CD4-positive, alpha-beta T cell treated with Interferon alpha-2 for 1 hour (primary cell): ENCODE measurements at regions not wholly inside any gene's neighbourhood (a gene's known extent, or its start where the extent isn't known, plus 50 kb on each side); places are given as distances from the start of the nearest gene placed in this dataset.
"Not testable (repeated sequence)": the region's sequence is repeated elsewhere in the genome, so short reads cannot be mapped to it uniquely, and the experiment has no call there.

Experiments used
- DNase-seq, 2 donors: peaks; one replicate each; pipeline ENCODE4 v3.0.0-alpha.2; 2020 to 2022

GRCh38 chr5:72692651-72693442 lies 123.6 kb upstream of the TNPO1 start:
- DNase-seq, result no peak

DNA sequence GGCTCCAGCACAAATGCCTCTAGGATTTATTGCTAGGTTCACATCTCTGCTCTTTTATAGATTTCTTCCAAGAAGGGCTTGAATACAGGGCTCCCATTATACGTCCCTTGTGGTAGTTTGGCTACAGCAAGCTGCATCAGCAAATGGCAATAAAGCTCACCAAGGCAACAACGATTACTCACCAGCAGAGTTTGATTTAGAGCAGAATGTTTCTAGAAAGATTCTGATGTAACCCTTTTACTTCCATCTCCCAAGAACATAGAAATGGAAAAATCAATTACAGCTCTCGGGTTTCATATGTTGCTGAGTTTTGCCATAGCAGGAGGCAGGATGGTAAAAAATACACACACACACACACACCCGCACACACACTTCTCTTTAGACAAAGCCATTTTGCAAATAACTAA lies 124.2 kb upstream of the TNPO1 start:
- DNase-seq, result no peak

GRCh38 chr5:72691751-72692150 lies 124.7 kb upstream of the TNPO1 start:
- no peak for DNase-seq

- no peak for DNase-seq
Measured at GRCh38 chr5:72688916-72689315, 127.5 kb upstream of the TNPO1 start.

DNA sequence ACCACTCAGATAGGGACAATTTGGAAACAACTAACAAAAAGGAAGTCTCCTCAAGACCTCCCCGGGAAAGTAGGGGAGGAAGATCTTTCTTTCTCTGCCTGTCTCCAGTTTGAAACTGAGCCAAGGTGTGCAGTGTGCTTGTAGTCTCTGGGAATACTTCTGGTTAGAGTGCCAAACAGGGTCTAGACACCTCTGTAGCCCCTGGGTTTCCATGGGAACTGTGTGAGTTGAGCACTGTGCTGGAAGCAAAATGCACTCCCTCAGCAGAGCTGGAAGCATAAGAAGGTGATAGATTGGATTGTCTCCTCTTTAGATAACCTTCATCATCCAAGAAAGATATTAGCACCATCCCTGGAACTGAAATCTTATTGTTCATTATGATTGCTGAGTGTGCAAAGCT lies 129.2 kb upstream of the TNPO1 start:
- DNase-seq, result no peak

DNA sequence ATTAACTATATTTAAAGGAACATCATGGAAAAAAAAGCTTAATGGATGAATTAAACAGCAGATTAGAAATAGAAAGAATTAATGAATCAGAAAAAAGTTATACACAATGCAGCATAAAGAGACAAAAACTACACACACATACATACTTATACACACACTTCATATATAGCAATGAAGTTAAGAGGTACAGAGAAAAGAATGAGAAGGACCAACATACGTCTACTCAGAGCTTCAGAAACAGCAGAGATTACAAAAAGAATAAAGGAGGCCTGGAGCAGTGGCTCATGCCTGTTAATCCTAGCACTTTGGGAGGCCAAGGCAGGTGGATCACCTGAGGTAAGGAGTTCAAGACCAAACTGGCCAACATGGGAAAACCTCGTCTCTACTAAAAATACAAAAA lies 133.9 kb upstream of the TNPO1 start:
- no peak for DNase-seq

DNA sequence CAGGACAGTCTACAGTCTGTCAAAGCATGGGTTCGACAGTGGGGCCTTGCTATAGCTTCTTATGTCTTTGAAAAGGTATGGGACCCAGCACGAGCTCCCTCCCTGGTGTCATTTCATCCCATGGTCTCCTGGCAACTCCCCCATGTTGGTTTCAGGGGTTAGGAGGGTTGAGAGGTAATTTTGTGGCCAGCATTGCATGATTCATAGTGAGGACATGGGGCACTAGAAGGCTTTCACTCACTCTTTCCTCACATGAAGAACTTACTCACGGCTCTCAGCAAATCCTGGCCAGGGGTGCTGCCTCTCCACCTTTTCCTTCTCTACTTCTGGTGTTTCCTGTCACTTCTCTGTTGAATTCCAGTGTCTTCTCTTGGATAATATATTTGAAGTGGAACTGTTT lies 134.7 kb upstream of the TNPO1 start:
- no peak for DNase-seq

DNA sequence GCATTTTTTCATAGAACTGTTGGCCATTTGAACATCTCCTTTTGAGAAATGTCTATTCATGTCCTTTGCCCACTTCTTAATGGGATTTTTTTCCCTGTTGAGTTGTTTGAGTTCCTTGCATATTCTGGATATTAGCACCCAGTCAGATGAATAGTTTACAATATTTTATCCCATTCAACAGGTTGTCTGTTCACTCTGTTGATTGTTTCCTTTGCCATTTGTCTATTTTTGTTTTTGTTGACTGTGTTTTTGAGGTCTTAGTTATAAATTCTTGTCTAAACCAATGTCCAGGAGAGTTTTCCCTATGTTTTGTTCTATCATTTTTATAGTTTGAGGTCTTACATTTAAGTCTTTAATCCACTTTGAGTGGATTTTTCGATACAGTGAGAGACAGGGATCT lies 139.0 kb upstream of the TNPO1 start:
- no peak for DNase-seq

DNA sequence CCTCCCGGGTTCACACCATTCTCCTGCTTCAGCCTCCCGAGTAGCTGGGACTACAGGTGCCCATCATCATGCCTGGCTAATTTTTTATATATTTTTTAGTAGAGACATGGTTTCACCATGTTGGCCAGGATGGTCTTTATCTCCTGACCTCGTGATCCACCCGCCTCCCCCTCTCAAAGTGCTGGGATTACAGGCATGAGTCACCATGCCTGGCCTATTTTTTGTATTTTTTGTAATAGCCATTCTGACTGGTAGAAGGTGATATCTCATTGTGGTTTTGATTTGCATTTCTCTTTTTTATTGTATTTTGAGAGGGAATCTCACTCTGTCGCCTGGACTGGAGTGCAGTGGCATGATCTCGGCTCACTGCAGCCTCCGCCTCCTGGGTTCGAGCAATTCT lies 139.6 kb upstream of the TNPO1 start:
- not testable (repeated sequence) for DNase-seq

- DNase-seq, result no peak
Measured at GRCh38 chr5:72673623-72674022, 142.8 kb upstream of the TNPO1 start.

DNA sequence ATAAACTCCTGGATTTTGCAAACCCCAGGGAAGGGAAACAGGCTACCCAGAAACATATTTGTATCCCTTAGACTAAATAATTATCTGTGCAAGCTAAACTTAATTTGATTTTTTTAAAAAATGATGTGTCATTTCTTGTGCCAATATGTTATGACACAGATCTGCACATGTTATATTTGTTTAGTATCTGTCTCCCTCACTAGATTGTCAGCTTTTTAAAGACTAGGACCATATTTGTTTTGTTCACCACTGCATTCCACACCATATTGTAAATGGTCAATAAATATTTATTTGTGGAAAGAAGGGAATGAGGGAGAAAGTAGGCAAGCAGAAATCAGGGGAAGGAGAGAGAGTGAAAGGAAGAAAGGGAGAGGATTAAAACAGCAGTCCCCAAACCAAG lies 143.3 kb upstream of the TNPO1 start:
- no peak for DNase-seq

- DNase-seq, result no peak
Measured at GRCh38 chr5:72667708-72668107, 148.8 kb upstream of the TNPO1 start.

DNA sequence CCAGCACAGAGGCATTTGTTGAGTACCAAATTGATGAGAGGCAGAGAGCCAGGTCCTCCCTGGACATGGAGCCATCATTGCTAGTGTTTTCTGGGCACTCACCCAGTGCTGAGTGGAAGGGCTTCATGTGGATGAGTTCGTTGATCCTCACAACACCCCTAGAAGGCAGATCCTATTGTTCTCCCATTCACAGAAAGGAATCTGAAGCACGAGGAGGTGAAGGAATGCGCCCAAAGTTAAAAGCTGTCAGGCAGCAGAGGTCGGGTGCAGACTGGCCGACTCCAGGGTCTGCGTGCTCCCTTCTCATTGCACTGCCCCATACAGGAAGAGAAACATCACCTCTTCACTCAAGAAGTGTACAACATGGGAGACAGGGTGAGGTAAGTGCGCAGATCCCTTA lies 153.5 kb upstream of the TNPO1 start:
- no peak for DNase-seq

GRCh38 chr5:72662305-72662704 lies 154.2 kb upstream of the TNPO1 start:
- no peak for DNase-seq

GRCh38 chr5:72661405-72661804 lies 154.2 kb upstream of the ZNF366 start:
- DNase-seq, result no peak

GRCh38 chr5:72659726-72660125 lies 152.5 kb upstream of the ZNF366 start:
- no peak for DNase-seq

DNA sequence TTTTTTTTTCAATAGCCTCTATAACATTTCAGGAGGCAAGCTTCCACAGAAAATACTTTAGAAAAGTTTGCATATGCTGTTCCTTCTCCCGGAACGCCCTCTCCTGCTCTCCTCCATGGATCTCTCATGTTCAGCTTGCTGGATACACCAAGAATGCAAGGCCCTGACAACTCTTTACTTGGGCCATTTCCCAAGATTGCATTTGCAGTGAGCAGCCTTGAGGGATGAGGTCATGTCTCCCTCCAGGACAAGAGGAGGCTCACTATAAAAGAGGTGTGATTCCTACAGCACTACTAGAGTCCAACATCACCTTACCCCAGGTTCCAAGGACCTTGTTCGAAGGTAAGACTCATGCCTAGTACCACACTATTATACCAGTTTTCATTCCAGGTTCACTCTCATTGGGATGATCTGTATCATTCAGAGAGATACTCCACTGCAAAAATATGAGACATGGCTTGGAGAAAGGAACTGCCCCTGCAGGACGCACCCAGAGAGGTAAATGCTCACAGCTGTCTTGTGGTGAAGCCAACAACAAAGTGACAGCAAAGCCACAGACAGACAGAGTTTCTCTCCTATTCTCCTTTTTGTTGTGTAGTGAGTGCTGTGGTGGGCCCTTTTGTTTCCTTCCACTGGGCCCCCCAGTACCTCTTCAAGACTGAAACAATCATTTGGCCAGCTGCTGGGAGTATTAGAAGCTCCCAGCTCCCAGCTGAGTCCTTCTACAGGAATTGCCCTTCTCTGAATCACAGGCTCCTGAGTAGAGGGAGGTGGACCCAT lies 151.7 kb upstream of the ZNF366 start:
- DNase-seq, result no peak

DNA sequence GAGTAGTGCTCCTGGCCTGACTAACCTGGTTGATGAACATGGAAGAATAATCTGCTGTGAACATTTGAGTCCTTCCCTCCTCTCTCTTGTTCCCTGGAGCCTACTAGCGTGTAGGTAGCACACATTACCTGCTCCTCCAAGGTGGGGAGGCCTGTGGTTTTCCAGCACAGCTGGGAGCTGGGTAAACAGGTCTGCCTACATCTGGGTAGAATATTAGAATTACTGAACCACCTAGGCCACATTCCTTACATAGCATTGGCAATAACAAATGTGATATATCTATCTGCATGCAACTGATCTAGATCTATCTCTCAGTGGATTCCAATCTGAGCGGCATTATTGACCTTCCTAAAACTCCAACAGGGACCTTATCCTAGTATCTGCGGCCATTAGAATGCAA lies 151.0 kb upstream of the ZNF366 start:
- no peak for DNase-seq

DNA sequence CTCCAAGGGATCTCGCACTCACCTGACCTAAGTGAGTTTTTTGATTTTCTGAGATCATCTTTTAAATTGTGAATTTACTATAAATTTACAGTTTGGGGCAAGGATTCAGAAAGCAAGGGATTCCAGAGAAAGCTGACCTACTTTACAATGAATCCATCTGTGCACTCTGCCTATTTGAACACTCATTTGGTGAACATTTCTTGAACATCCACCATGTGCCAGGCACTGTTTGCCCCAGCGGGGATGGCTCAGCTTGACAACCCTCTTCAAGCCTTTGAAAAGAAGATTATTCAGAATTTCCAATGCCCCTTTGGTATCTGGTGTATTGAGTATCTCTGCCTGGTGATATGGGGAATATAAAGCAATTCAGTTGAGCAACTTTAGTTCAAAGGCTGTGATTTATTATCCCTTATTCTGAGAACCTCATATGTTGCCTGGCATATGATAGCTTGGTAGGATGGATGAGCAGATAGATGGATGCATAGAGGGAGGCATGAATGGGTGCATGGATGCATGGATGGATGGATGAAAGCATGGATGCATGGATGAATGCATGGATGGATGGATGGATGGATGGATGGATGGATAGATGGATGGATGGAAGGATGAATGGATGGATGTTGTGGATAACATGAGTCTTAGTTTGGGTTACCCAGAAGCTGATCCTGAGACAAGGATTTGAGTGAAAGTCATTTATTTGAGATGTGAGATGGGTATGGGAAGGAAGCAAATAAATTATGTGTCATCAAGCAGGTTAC lies 149.7 kb upstream of the ZNF366 start:
- DNase-seq, result no peak

DNA sequence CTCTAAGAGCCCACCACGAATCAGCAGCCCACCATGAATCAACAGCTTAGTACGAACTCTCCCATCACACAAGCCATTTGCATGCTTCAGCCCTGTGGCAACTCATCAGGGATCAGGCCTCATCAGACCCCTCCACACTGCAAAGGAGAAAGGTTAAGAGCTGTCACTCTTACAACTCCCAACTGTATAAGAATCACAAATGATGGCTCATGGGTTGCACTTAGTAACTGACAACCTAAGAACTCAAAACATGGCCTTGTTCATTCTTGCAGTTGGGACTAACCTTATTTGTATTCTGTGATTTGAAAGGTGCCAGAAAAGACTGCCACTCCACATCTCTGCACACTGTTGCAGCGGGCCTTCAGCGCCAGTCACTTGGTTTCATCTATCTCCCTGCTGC lies 149.1 kb upstream of the ZNF366 start:
- DNase-seq, result no peak

DNA sequence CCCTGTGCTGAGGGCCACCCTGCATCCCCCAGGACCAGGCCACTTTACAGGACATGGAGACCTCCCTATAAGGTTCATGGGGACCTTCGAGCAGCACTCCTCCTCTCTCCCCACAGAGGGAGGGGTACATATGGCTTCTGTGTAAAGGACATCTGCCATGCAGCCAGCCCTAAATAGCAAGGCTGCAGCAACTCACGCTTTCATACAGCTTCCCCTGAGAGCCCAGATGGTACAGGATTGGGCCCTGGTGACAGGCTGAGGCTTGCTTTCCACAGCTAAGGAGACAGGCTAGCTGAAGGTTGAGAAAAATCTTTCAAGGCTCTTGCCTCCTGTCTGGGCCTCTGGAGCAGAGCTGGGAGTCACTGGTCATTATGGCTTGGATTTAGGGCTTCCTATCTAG lies 147.0 kb upstream of the ZNF366 start:
- no peak for DNase-seq

DNA sequence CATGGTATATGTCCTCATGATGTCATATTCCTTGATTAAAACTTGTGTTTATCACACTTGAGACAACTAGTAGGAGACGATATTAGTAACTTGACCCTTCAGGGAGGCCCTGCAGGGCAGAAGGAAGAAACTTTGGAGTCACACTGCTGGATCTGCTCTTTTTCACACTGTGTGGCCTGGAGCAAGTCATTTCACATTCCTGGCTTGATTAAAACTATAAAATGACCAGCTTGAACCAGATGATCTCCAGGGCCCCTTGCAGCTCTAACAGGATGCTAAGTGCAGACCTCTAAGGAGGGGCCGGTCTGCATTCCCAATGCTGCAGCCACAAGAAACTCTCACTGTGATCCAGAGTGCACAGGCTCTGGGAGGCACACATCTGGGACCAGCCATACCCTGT lies 146.4 kb upstream of the ZNF366 start:
- no peak for DNase-seq

DNA sequence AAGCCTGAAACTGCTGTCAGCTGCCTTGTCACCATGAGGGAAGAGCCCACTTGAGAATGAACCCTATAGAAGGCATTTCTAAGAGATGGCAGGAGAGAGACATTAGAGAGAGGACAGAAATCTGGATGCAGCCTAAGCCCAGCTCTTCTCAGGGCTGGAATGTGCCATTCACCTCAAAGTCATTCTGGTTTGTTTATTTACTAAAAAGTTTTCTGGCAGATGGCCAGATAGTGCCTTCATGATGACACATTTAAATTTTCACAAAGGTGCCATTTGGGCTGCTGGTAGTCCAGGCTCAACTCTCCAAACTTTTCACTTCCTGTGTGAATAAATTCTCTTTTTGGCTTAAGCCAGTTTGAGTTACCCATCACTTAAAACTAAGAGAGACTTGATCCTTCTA lies 144.6 kb upstream of the ZNF366 start:
- no peak for DNase-seq

GRCh38 chr5:72651109-72651508 lies 143.9 kb upstream of the ZNF366 start:
- no peak for DNase-seq
